HepG2 (cell line): ENCODE measurements at regions not wholly inside any gene's neighbourhood (a gene's known extent, or its start where the extent isn't known, plus 50 kb on each side); places are given as distances from the start of the nearest gene placed in this dataset.

Source experiments
- ATAC-seq: fragments of 200-7000 bp; cut with Tn5 transposase; 3 replicates; pipeline ENCODE4 v1.9.1; 2020; ENCODE audit warnings: mild to moderate bottlenecking, moderate library complexity
- BruUV-seq: library from RNA; stranded (reverse); fragments of 400-500 nt; replicated peaks from 2 replicates; lab custom pipeline; 2021; lab: Mats Ljungman, UMichigan
- CTCF ChIA-PET: fragments of 300-600 bp; formaldehyde crosslinking; extraction: SDS; loops from one replicate; lab custom pipeline; 2021; ENCODE audit warnings: low total read pairs, inconsistent platforms, low intra/inter-chr PET ratio; lab: Yijun Ruan, JAX
- POLR2A ChIA-PET: fragments of 350-600 bp; sonication (Branson Sonifier 250); formaldehyde crosslinking; loops from one replicate; lab custom pipeline; 2020; ENCODE audit warnings: antibody characterized with exemption, inconsistent platforms; lab: Yijun Ruan, JAX
- DNase-seq: peaks from one replicate; pipeline ENCODE4 v3.0.0-alpha.2; 2015; ENCODE audit warnings: low spot score
- FAIRE-seq: peaks from 3 replicates; lab custom pipeline; 2011; peaks lifted over from hg19 to GRCh38; lab: Jason Lieb, UNC
- H2AFZ ChIP-seq: one replicate; pipeline ENCODE4 v1.6.1; 2011; ENCODE audit warnings: low read length, inconsistent platforms
- H3K27ac ChIP-seq: fragments of 300-600 bp; 3 replicates; pipeline ENCODE4 v1.8.0; 2011; ENCODE audit warnings: mixed run types, mild to moderate bottlenecking, mixed read lengths, low read length, inconsistent platforms; ENCODE audit not compliant: insufficient read depth; ENCODE audit errors: extremely low read length
- H3K27me3 ChIP-seq, 2 experiments: fragments of 200-600 bp in 1 of 2; 2 replicates in 1 of 2; 3 replicates in 1 of 2; pipeline versions ENCODE4 v1.6.0 to v1.8.0; 2011; ENCODE audit warnings: low read length in 2 of 2, mild to moderate bottlenecking in 2 of 2, moderate library complexity in 2 of 2, inconsistent platforms in 1 of 2; ENCODE audit not compliant: insufficient read depth in 2 of 2, control insufficient read depth in 1 of 2
- H3K36me3 ChIP-seq, 2 experiments: fragments of 200-600 bp in 1 of 2; replicated peaks in 1 of 2; 2 replicates in 1 of 2; 3 replicates in 1 of 2; pipeline versions ENCODE4 v1.5.1 to v1.8.0; 2011; ENCODE audit warnings: low read length in 2 of 2, inconsistent platforms in 1 of 2; ENCODE audit not compliant: insufficient read depth in 2 of 2, control insufficient read depth in 1 of 2
- H3K4me1 ChIP-seq: 2 replicates; pipeline ENCODE4 v1.5.1; 2012; ENCODE audit warnings: low read length, inconsistent platforms; ENCODE audit not compliant: insufficient read depth
- H3K4me2 ChIP-seq: 2 replicates; pipeline ENCODE4 v1.6.0; 2011; ENCODE audit warnings: low read depth, low read length, inconsistent platforms
- H3K4me3 ChIP-seq, 3 experiments: fragments of 200-600 bp in 1 of 3; sonication (generic), shearing (Covaris generic) in 1 of 3; replicated peaks in 1 of 3; 2 replicates each; pipeline ENCODE4 v1.5.1; 2011 to 2016; ENCODE audit warnings: low read length in 3 of 3, inconsistent platforms in 2 of 3, low read depth in 2 of 3, mild to moderate bottlenecking in 2 of 3, control low read depth in 1 of 3, mixed read lengths in 1 of 3; ENCODE audit not compliant: insufficient read depth in 1 of 3
- H3K79me2 ChIP-seq: one replicate; pipeline ENCODE4 v1.6.1; 2011; ENCODE audit warnings: low read length, inconsistent platforms; ENCODE audit not compliant: insufficient read depth
- H3K9ac ChIP-seq: 2 replicates; pipeline ENCODE4 v1.6.0; 2011; ENCODE audit warnings: mild to moderate bottlenecking, low read depth, low read length, inconsistent platforms; ENCODE audit not compliant: insufficient read depth
- H3K9me3 ChIP-seq: 2 replicates; pipeline ENCODE4 v1.5.1; 2012; ENCODE audit warnings: mild to moderate bottlenecking, low read length
- H4K20me1 ChIP-seq: 2 replicates; pipeline ENCODE4 v1.6.0; 2011; ENCODE audit warnings: inconsistent platforms, mild to moderate bottlenecking, low read length, moderate library complexity; ENCODE audit not compliant: insufficient read depth
- CENPT ChIP-seq: sonication (generic); formaldehyde crosslinking; IDR thresholded peaks from 2 replicates; pipeline ENCODE4 v1.8.0; 2022; ENCODE audit warnings: low read depth, mild to moderate bottlenecking, moderate library complexity, missing genetic modification reagents
- ELF4 ChIP-seq: sonication (generic); formaldehyde crosslinking; IDR thresholded peaks from 2 replicates; pipeline ENCODE4 v1.5.0; 2020; ENCODE audit warnings: missing genetic modification reagents, mild to moderate bottlenecking, moderate library complexity, borderline replicate concordance
- GATA4 ChIP-seq: sonication (generic); IDR thresholded peaks from 2 replicates; pipeline ENCODE4 v1.6.1; 2016; ENCODE audit warnings: antibody characterized with exemption, low read depth, borderline replicate concordance
- HDAC2 ChIP-seq: sonication (generic); formaldehyde crosslinking; IDR thresholded peaks from 2 replicates; pipeline ENCODE4 v1.4.0; 2020; ENCODE audit warnings: missing genetic modification reagents
- JUND ChIP-seq: sonication (generic); formaldehyde crosslinking; IDR thresholded peaks from 2 replicates; pipeline ENCODE4 v1.8.0; 2022; ENCODE audit warnings: mild to moderate bottlenecking, missing genetic modification reagents
- KAT2B ChIP-seq: fragments of 150-350 bp; IDR thresholded peaks from 2 replicates; pipeline ENCODE4 v1.6.1; 2014; ENCODE audit warnings: low read depth, low read length, borderline replicate concordance
- POLR2AphosphoS2 ChIP-seq: IDR thresholded peaks from 2 replicates; pipeline ENCODE4 v1.6.1; 2011; ENCODE audit warnings: low read depth, low read length, improper control_type of control experiment
- ZBTB21 ChIP-seq: sonication (generic); formaldehyde crosslinking; IDR thresholded peaks from 2 replicates; pipeline ENCODE4 v1.4.0; 2020; ENCODE audit warnings: missing genetic modification reagents
- ZNF205 ChIP-seq: IDR thresholded peaks from 2 replicates; pipeline ENCODE4 v1.6.1; 2018; ENCODE audit warnings: missing biosample characterization, missing genetic modification reagents
- ZNF224 ChIP-seq: sonication (generic); formaldehyde crosslinking; IDR thresholded peaks from 2 replicates; pipeline ENCODE4 v1.5.0; 2020; ENCODE audit warnings: mild to moderate bottlenecking, missing genetic modification reagents
- ZNF3 ChIP-seq: IDR thresholded peaks from 2 replicates; pipeline ENCODE4 v1.7.0; 2017; ENCODE audit warnings: inconsistent platforms
- ZNF563 ChIP-seq: sonication (generic); formaldehyde crosslinking; IDR thresholded peaks from 2 replicates; pipeline ENCODE4 v1.8.0; 2022; ENCODE audit warnings: mild to moderate bottlenecking, moderate library complexity, missing genetic modification reagents
- ZSCAN22 ChIP-seq: sonication (generic); formaldehyde crosslinking; IDR thresholded peaks from 2 replicates; pipeline ENCODE4 v1.4.0; 2020; ENCODE audit warnings: mild to moderate bottlenecking, missing genetic modification reagents
- WGBS: methylation state at CpG from one replicate; pipeline ENCODE4 v1.1.6; 2017; ENCODE audit warnings: low lambda C conversion rate; 5-methylcytosine and 5-hydroxymethylcytosine counted together
- in situ Hi-C: cut with HindIII; loops from 2 replicates; pipeline ENCODE4 v1.10.0; 2017; ENCODE audit warnings: low pct_unique_long_range_greater_than_20kb; ENCODE audit not compliant: extremely low pct_ligation_motif_present
- intact Hi-C: fragments of 100-400 bp; cut with micrococcal nuclease; formaldehyde crosslinking; loops from one replicate; pipeline ENCODE4 v1.10.0; 2022; ENCODE audit not compliant: unreplicated experiment
- TF ChIP-seq, protein P1 (sequence below): IDR thresholded peaks from 2 replicates; pipeline ENCODE4 v1.6.1; 2018; ENCODE audit warnings: missing genetic modification reagents
- TF ChIP-seq, protein P2 (sequence below): sonication (generic); formaldehyde crosslinking; IDR thresholded peaks from 2 replicates; pipeline ENCODE4 v1.5.1; 2020; ENCODE audit warnings: mild to moderate bottlenecking, missing genetic modification reagents, moderate library complexity

- TF ChIP-seq ZNF563 (CRISPR knock-in tag) (no peak), KAT2B (no peak), ZNF3 (CRISPR knock-in tag) (no peak), POLR2AphosphoS2 (no peak), ZNF224 (CRISPR knock-in tag) (no peak), ZNF205 (CRISPR knock-in tag) (no peak), ZBTB21 (CRISPR knock-in tag) (no peak), ZSCAN22 (CRISPR knock-in tag) (no peak), ELF4 (CRISPR knock-in tag) (no peak)
- TF ChIP-seq, all 625 proteins: peak for 0
Observed at GRCh38 chr1:181936269-181936668, 125.2 kb downstream of the ZNF648 start (continued).

- Histone ChIP-seq H3K9me3 (no peaks in the 10 kb centered on the region), H3K4me3 (no peak overlapping the region), H3K9ac (no peak overlapping the region), H3K27me3 (no peaks in the 10 kb centered on the region; a peak in 1 of 5 replicates), H3K4me1 (no peaks in the 10 kb centered on the region), H3K4me2 (no peak overlapping the region), H3K79me2 (no peaks in the 10 kb centered on the region), H3K27ac (no peak overlapping the region), H2AFZ (no peak overlapping the region), H3K36me3 (no peaks in the 10 kb centered on the region), H4K20me1 (no peaks in the 10 kb centered on the region)
- ATAC-seq: no peak
- no peak for FAIRE-seq
- TF ChIP-seq GATA4 (no peak), JUND (CRISPR knock-in tag) (no peak), HDAC2 (CRISPR knock-in tag) (no peak), CENPT (CRISPR knock-in tag) (no peak)
- TF ChIP-seq, protein P1, sequence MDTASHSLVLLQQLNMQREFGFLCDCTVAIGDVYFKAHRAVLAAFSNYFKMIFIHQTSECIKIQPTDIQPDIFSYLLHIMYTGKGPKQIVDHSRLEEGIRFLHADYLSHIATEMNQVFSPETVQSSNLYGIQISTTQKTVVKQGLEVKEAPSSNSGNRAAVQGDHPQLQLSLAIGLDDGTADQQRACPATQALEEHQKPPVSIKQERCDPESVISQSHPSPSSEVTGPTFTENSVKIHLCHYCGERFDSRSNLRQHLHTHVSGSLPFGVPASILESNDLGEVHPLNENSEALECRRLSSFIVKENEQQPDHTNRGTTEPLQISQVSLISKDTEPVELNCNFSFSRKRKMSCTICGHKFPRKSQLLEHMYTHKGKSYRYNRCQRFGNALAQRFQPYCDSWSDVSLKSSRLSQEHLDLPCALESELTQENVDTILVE (CRISPR knock-in tag): no peak
- TF ChIP-seq, protein P2, sequence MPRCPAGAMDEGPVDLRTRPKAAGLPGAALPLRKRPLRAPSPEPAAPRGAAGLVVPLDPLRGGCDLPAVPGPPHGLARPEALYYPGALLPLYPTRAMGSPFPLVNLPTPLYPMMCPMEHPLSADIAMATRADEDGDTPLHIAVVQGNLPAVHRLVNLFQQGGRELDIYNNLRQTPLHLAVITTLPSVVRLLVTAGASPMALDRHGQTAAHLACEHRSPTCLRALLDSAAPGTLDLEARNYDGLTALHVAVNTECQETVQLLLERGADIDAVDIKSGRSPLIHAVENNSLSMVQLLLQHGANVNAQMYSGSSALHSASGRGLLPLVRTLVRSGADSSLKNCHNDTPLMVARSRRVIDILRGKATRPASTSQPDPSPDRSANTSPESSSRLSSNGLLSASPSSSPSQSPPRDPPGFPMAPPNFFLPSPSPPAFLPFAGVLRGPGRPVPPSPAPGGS: no peak
- intact Hi-C loops: no loop called here
- in situ Hi-C loops: loop anchor here (10.0 kb wide), 1 partner anchor 447 kb away; the partner anchor contains the start of gene CACNA1E
- no TSS peak for BruUV-seq
- CTCF ChIA-PET: no interaction called here
- POLR2A ChIA-PET: no interaction called here
- WGBS: 0% methylated on average over 2 of the region's 2 CpGs
- no peak for DNase-seq
Observed at GRCh38 chr1:181931873-181932272, 129.6 kb downstream of the ZNF648 start.
